ENCODE measurements at regions not wholly inside any gene's neighbourhood (a gene's known extent, or its start where the extent isn't known, plus 50 kb on each side); places are given as distances from the start of the nearest gene placed in this dataset.

- no peak for DNase-seq
These were observed 51.4 kb upstream of the TMEM132E start for GRCh38 chr17:34527908-34528470.

DNA sequence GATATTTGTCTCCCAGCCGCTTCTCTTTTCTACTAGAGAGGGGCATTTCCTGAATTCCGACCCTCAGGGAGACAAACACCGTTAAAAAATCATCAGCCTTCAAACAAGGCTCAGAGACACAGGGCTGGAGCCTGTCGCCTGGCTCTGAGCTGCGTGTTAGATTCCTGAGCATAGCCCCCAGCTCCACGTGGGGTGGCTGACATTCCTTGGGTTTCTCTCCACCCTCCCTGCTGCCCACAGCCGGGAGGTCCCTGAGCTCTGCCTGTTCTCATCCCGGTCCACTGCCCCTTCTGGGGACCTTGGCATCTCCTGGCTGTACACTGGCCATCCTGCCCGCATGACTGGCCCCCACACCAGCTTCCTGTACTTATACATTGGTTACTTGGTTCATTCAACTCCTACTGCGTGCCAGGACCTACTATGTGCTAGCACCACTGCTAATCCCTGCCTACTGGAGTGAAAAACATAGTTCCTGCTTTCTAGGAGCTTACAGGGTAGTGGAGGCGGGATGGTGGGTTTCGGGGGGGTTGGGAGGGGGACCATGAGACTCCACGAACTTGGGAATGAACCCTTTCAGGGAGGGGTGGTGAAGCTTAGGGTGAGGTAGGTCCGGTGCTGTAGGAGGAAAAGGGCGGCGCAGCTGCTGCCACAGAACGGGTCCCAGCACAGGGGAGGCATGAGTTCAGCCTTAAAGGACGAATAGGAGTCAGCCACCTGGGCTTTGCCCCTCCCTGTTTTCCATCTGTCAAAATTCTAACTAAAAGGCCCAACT is 52.1 kb upstream of the TMEM132E start:
- DNase-seq, result no peak

GRCh38 chr17:34525651-34526050 is 53.7 kb upstream of the TMEM132E start:
- no peak for DNase-seq

DNA sequence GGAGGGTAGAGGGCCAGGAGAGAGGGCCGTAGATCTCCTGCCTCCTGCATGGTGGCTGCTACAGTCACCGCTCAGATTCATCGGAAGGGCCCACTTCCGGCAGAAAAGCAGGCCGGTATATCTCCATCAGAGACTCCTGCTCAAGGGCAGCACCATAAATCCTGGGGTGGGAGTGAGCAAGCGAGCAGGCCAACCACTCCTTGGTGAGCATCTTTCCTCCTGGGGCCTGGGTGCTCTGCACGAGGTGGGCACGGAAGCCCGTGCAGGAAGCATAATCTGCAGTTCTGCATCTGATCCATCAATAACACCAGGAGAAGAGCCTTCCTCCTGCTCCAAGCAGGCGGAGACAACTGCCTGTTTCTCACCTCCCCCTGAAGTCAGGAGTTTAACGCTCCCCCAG is 57.4 kb upstream of the TMEM132E start:
- DNase-seq, result no peak

- no peak for DNase-seq
These were observed 60.1 kb upstream of the TMEM132E start for GRCh38 chr17:34519282-34519681.

DNA sequence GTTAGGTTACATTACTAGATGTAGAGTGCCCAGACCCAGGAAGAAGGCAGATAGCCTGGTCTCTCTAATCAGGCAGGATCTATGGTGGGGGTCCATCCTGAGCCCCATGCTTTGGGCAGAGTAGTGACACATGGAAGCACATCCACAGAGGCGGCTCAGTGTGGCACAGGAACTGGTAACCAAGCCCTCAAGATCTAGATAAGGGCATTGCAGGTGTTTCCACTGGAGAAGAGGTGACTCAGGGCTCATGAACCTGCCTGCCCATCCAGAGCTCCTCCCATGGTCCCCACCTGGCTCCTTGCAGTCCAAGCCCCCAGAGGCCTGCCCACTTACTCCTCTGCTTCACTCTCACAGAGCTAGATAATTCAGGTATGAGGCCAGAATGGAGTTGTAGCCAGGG is 62.0 kb upstream of the TMEM132E start:
- no peak for DNase-seq

GRCh38 chr17:34511931-34512330 is 67.5 kb upstream of the TMEM132E start:
- no peak for DNase-seq

DNA sequence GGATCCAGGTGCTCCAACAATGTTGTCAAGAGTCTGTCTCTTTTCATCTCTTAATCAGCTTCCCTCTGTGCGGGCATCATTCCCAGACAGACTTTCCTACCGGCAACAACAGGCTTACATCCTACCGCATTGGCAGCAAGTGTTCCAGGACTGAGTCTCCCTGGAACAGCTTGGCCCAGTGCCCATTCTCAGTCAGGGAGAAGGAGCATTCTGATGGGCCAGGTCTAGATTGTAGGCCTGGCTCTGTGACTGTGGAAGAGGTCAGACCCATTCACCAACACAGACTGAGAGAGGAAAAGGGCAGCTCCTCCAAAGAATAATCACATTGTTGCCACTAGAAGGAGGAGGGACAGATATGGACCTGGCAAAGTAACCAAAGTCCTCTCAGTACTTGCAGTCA is 68.1 kb upstream of the TMEM132E start:
- no peak for DNase-seq

DNA sequence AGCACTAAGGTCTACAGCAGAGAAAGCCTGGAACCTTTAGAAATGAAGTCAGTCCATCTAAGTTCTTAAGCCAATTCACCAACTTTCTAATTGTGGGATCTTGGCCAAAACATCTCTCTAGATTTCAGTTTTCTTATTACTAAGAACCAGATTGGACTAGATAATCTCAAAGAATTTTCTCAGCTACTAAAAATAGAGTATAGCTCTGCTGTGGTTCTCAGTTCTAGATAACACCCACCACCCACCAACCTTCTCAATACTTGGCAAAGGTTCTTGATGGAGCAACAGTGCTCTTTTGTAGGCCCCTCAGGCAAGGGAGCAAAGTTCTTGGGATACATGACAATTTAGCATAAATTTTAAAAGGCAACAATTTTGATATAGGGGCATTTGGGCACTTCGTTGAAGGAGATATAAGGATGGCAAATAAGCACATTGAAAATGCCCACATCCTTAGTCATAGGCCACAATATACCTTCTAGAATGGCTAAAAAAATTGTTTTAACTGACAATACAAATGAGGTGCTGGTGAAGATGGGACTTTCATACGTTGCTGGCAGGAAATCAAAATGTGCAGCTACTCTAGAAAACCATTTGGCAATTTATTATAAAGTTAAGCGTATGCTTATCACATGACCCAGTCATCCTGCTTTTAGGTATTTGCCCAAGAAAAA is 74.4 kb upstream of the TMEM132E start:
- DNase-seq, result no peak

DNA sequence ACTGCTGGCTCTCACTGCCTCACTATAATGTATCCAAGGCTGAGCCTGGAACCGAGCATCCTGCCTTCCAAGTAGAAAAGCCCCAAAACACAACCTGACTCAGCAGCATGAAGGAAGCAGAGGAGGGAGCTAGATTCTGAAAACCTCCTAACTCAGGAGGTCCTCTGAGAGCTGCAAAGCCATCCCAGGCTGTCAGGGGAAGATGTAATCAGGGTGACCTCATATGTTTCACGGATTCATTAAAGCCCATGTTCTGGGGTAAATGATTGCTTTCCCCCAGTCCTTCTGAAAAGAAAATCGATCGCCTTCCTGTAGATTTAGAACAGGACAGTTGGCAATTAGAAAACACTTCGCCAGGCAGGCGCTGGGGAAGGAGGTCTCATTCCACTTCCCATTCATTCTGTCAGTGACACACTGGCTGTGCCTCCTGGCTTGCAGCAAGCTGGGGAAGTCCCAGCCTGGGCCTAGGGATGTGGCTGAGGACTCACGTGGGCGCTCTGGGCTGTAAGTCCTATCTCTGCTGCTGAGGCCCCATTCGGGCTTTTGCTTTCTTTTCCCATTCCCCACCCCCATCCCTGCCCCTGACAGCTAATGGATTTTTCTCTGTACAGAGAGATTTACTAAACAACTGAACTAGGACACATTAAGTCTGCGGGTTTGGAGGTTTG is 75.7 kb upstream of the TMEM132E start:
- DNase-seq, result no peak

DNA sequence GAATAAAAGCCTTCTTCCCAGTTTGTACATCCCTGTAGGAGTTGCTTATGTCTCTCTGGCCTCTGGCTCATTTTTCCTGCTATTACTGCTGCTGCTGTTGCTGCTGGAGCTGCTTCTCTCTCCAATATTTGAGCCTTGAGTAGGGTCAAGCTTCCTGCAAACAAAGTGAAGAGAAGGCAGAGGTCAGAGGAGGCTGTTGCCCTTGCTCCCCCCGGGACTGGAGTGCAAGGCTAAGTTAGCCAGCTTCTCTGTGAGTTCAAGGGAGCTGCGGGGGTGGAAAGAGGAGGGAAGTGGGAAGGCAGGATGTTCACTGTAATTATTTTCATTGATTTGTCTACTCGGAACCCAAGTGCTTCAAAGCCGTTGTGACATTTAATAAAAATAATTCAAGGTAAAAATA is 77.0 kb upstream of the TMEM132E start:
- no peak for DNase-seq

- DNase-seq, result no peak
These were observed 79.8 kb upstream of the TMEM132E start for GRCh38 chr17:34499576-34499975.

GRCh38 chr17:34493917-34494316 is 85.5 kb upstream of the TMEM132E start:
- DNase-seq, result no peak

DNA sequence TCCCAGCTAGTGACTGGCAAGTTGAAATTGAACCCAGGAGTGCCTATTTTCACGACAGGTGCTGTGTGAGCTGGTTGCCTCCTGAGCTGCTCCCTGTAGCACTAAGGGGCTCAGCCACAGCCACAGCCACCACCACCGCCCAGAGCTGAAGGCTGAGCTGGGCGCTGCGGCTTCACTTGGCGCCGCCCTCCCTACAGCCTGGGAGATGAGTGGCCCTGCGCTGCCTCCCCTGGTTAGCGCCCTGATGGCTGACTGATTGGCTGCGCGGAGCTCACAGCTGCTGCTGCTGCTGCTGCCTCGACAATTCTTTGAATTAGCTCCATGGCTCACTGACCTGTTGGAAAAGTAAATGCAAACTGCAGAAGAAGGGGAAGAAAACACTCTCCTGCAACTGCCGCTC is 91.8 kb upstream of the TMEM132E start:
- DNase-seq, result no peak

GRCh38 chr17:34486761-34487160 is 92.6 kb upstream of the TMEM132E start:
- DNase-seq, result no peak

DNA sequence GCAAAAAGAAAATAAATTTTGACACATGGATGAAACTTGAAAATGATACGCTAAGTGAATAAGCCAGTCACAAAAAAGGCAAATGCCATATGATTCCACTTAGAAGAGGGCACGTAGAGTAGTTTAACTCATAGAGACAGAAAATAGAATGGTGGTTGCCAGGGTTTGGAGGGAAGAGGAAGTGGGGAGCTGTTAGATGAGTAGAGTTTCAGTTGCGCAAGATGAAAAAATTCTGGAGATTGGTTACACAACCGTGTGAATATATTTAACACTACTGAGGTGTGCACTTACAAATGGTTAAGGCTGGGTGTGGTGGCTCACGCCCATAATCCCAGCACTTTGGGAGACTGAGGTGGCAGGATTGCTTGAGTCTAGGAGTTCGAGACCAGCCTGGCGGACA is 93.4 kb upstream of the TMEM132E start:
- no peak for DNase-seq

- DNase-seq, result no peak
These were observed 95.1 kb upstream of the TMEM132E start for GRCh38 chr17:34484193-34484733.

GRCh38 chr17:34482730-34483129 is 96.7 kb upstream of the TMEM132E start:
- DNase-seq, result no peak

DNA sequence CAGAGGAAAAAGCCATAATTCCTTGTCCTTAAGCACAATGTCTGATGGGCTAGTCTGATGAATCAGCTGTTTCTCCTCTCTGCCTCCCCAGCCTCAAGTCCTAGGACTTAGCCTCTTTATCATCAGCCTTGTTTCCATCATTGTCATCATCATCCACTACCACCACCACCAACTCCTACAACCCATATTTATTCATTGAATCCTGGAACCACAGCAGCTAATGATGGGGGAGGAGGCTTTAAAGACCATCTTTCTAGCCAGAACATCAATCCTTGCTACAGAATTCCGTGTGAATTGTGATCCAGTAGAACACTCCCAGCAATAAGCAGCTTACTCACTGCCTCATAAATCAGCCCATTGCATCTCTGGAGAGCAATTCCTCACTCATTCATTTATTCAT is 97.6 kb upstream of the TMEM132E start:
- no peak for DNase-seq

DNA sequence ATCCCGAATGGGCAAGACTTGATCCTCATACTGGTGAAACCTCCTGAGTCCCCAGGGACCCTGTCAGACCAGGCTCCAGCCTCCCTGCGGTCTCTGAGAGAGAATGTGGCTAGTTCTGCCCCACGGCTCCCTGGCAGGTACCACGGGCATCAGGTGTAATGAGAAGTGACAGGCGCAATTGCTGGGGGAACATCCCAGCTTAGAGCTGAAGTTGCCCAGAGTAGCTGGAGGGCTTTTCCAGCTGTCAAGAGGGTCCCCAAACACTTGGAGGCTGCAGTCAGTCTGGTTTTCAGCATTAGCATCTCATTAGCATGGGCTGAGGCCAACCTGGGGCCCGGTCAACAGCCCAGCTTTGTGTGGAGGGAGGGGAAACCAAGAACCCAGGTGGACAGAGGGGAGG is 100.0 kb upstream of the TMEM132E start:
- no peak for DNase-seq

DNA sequence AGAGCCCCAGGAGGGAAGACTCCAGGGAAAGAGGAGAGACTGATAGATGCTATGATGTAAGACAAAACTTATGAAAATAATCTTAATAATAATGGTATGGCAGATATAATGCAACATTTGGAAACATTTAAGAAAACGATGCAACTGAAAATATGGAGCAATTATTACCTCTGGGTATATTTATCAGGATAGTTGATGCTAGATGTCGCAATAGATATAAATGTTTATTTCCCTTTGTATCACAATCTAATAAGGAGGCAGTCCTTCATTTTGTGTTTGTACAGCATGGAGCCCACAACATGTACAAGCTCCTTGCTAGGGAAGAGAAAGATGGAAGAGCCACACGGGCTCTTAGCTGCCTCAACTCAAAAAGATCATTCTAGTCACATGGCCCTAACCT is 101.1 kb upstream of the TMEM132E start:
- no peak for DNase-seq

- no peak for DNase-seq
These were observed 104.1 kb upstream of the TMEM132E start for GRCh38 chr17:34475296-34475695.

GRCh38 chr17:34474706-34475105 is 104.7 kb upstream of the TMEM132E start:
- no peak for DNase-seq

GRCh38 chr17:34472363-34472762 is 107.0 kb upstream of the TMEM132E start:
- DNase-seq, result peak; percentile 2

All from activated effector memory CD4-positive, alpha-beta T cell treated with anti-CD3 and anti-CD28 coated beads, Interleukin-2, amount 50 U/mL, for 16 hours (primary cell).